Trophoblast cell (in vitro differentiated cells and primary cell): ENCODE measurements at regions not wholly inside any gene's neighbourhood (a gene's known extent, or its start where the extent isn't known, plus 50 kb on each side); places are given as distances from the start of the nearest gene placed in this dataset.
A peak's percentile ranks its signal among the peaks of the same experiment; 100 is the strongest.
"Not testable (repeated sequence)": the region's sequence is repeated elsewhere in the genome, so short reads cannot be mapped to it uniquely, and the experiment has no call there.

Experiments used
- DNase-seq, 2 donors: peaks; one replicate each; pipeline ENCODE4 v3.0.0-alpha.2; 2016
- H2AFZ ChIP-seq: 2 replicates; pipeline ENCODE4 v1.6.1; 2013; ENCODE audit warnings: low read length, moderate library complexity, mild to moderate bottlenecking; ENCODE audit not compliant: insufficient read depth, poor library complexity
- H2AK5ac ChIP-seq: 2 replicates; pipeline ENCODE4 v1.6.1; 2013; ENCODE audit warnings: mild to moderate bottlenecking, low read length
- H2BK120ac ChIP-seq: 2 replicates; pipeline ENCODE4 v1.6.1; 2013; ENCODE audit warnings: low read length, mild to moderate bottlenecking, moderate library complexity; ENCODE audit not compliant: insufficient read depth, poor library complexity
- H2BK12ac ChIP-seq: 2 replicates; pipeline ENCODE4 v1.6.1; 2013; ENCODE audit warnings: mild to moderate bottlenecking, low read length, moderate library complexity
- H2BK5ac ChIP-seq: 2 replicates; pipeline ENCODE4 v1.6.1; 2013; ENCODE audit warnings: low read length, low read depth, moderate library complexity, mild to moderate bottlenecking; ENCODE audit not compliant: poor library complexity
- H3K14ac ChIP-seq: 2 replicates; pipeline ENCODE4 v1.6.1; 2013; ENCODE audit warnings: mild to moderate bottlenecking, low read length
- H3K18ac ChIP-seq: 2 replicates; pipeline ENCODE4 v1.6.1; 2013; ENCODE audit warnings: mild to moderate bottlenecking, low read length
- H3K23ac ChIP-seq: 2 replicates; pipeline ENCODE4 v1.6.1; 2013; ENCODE audit warnings: low read length
- H3K27ac ChIP-seq: 2 replicates; pipeline ENCODE4 v1.5.1; 2013; ENCODE audit warnings: low read depth, mild to moderate bottlenecking, inconsistent platforms, low read length, moderate library complexity
- H3K27me3 ChIP-seq: 2 replicates; pipeline ENCODE4 v1.6.1; 2013; ENCODE audit warnings: inconsistent platforms, mild to moderate bottlenecking, low read length, moderate library complexity; ENCODE audit not compliant: insufficient read depth
- H3K36me3 ChIP-seq, 2 experiments: 1 replicate in 1 of 2; 2 replicates in 1 of 2; pipeline ENCODE4 v1.6.1; 2013; ENCODE audit warnings: low read length in 2 of 2, mild to moderate bottlenecking in 2 of 2, moderate library complexity in 1 of 2; ENCODE audit not compliant: insufficient read depth in 2 of 2, control insufficient read depth in 1 of 2
- H3K4ac ChIP-seq: 2 replicates; pipeline ENCODE4 v1.6.1; 2013; ENCODE audit warnings: low read depth, mild to moderate bottlenecking, low read length, moderate library complexity
- H3K4me1 ChIP-seq, 2 experiments: 1 replicate in 1 of 2; 2 replicates in 1 of 2; pipeline ENCODE4 v1.6.1; 2013; ENCODE audit warnings: low read length in 2 of 2, mild to moderate bottlenecking in 2 of 2, moderate library complexity in 1 of 2; ENCODE audit not compliant: insufficient read depth in 2 of 2, control insufficient read depth in 1 of 2
- H3K4me2 ChIP-seq: 2 replicates; pipeline ENCODE4 v1.6.1; 2013; ENCODE audit warnings: inconsistent platforms, mild to moderate bottlenecking, low read length, moderate library complexity
- H3K4me3 ChIP-seq: 2 replicates; pipeline ENCODE4 v1.5.1; 2013; ENCODE audit warnings: mild to moderate bottlenecking, low read depth, low read length, inconsistent platforms
- H3K79me1 ChIP-seq: one replicate; pipeline ENCODE4 v1.6.1; 2013; ENCODE audit warnings: low read length
- H3K79me2 ChIP-seq: 2 replicates; pipeline ENCODE4 v1.6.1; 2013; ENCODE audit warnings: low read length, mild to moderate bottlenecking; ENCODE audit not compliant: control insufficient read depth, insufficient read depth, poor library complexity
- H3K9ac ChIP-seq: 2 replicates; pipeline ENCODE4 v1.6.1; 2013; ENCODE audit warnings: mild to moderate bottlenecking, low read length
- H3K9me3 ChIP-seq: 2 replicates; pipeline ENCODE4 v1.6.1; 2013; ENCODE audit warnings: low read depth, mild to moderate bottlenecking, control low read depth, inconsistent platforms, low read length; ENCODE audit not compliant: insufficient read depth
- H4K12ac ChIP-seq: 2 replicates; pipeline ENCODE4 v1.6.1; 2013; ENCODE audit warnings: low read depth, mild to moderate bottlenecking, low read length, moderate library complexity
- H4K8ac ChIP-seq: 2 replicates; pipeline ENCODE4 v1.6.1; 2013; ENCODE audit warnings: low read depth, mild to moderate bottlenecking, low read length, moderate library complexity
- H4K91ac ChIP-seq: one replicate; pipeline ENCODE4 v1.6.1; 2013; ENCODE audit warnings: low read depth, mild to moderate bottlenecking, low read length, moderate library complexity
- WGBS: extraction: QIAGEN DNeasy Blood & Tissue Kit; methylation state at CpG from one replicate; pipeline ENCODE4 v1.1.7; 2013; ENCODE audit warnings: missing lambda C conversion rate; ENCODE audit not compliant: insufficient read length, insufficient coverage; ENCODE audit errors: extremely low coverage; 5-methylcytosine and 5-hydroxymethylcytosine counted together

GRCh38 chr16:29273298-29274054 lies 133.0 kb downstream of the NPIPB11 start:
- H3K18ac ChIP-seq, H3K9me3 ChIP-seq, H3K27ac ChIP-seq, H3K79me1 ChIP-seq, H3K36me3 ChIP-seq, H2BK120ac ChIP-seq, H3K79me2 ChIP-seq, H3K4me3 ChIP-seq, H3K27me3 ChIP-seq, H3K23ac ChIP-seq, H4K91ac ChIP-seq, H4K8ac ChIP-seq, DNase-seq, H2BK5ac ChIP-seq, H3K4ac ChIP-seq, H3K9ac ChIP-seq, H3K4me2 ChIP-seq, H2AFZ ChIP-seq, H4K12ac ChIP-seq, H3K4me1 ChIP-seq: not testable (repeated sequence)
- H2AK5ac ChIP-seq, result peak overlapping the region; percentile 7
- H2BK12ac ChIP-seq, result peak overlapping the region; percentile 62
- WGBS, result 100% methylated on average over 3 of the region's 9 CpGs
- H3K14ac ChIP-seq, result peak overlapping the region; percentile 31

GRCh38 chr16:29271721-29272675 lies 134.5 kb downstream of the NPIPB11 start:
- not testable (repeated sequence) for H2BK12ac ChIP-seq, H3K4me2 ChIP-seq, H3K23ac ChIP-seq, H3K4me3 ChIP-seq, H3K27me3 ChIP-seq, H3K79me2 ChIP-seq, H3K4ac ChIP-seq, H3K18ac ChIP-seq, H2BK5ac ChIP-seq, DNase-seq, H3K4me1 ChIP-seq, H3K36me3 ChIP-seq, H4K12ac ChIP-seq, H2BK120ac ChIP-seq, H3K9ac ChIP-seq, H2AFZ ChIP-seq, H3K9me3 ChIP-seq, H3K14ac ChIP-seq, H4K8ac ChIP-seq, H3K79me1 ChIP-seq, H2AK5ac ChIP-seq
- H3K27ac ChIP-seq, result peak overlapping the region; percentile 75
- no CpG with 5 or more reads among the region's 19 CpGs for WGBS
- H4K91ac ChIP-seq, result peak overlapping the region; percentile 39

GRCh38 chr16:29270923-29271322 lies 135.6 kb downstream of the NPIPB11 start:
- not testable (repeated sequence) for H3K27ac ChIP-seq, H3K79me2 ChIP-seq, H3K27me3 ChIP-seq, H4K91ac ChIP-seq, H2AFZ ChIP-seq, H3K18ac ChIP-seq, H2BK5ac ChIP-seq, H3K9me3 ChIP-seq, H3K4ac ChIP-seq, H3K79me1 ChIP-seq, H4K8ac ChIP-seq, H2BK120ac ChIP-seq, H3K23ac ChIP-seq, H3K36me3 ChIP-seq, H4K12ac ChIP-seq, H3K4me3 ChIP-seq, H3K14ac ChIP-seq, H2BK12ac ChIP-seq, DNase-seq, H3K4me2 ChIP-seq, H3K9ac ChIP-seq, H2AK5ac ChIP-seq, H3K4me1 ChIP-seq

GRCh38 chr16:29270033-29270432 lies 136.5 kb downstream of the NPIPB11 start:
- not testable (repeated sequence) for DNase-seq, H3K4me3 ChIP-seq, H3K9ac ChIP-seq, H3K4ac ChIP-seq, H3K79me1 ChIP-seq, H3K23ac ChIP-seq, H2AK5ac ChIP-seq, H3K14ac ChIP-seq, H2BK120ac ChIP-seq, H4K91ac ChIP-seq, H3K27me3 ChIP-seq, H3K4me2 ChIP-seq, H2BK5ac ChIP-seq, H4K8ac ChIP-seq, H3K4me1 ChIP-seq, H3K36me3 ChIP-seq, H4K12ac ChIP-seq, H3K79me2 ChIP-seq, H3K27ac ChIP-seq, H2BK12ac ChIP-seq, H2AFZ ChIP-seq, H3K18ac ChIP-seq, H3K9me3 ChIP-seq
